Superior temporal gyrus (tissue), 1 donor: ENCODE measurements at regions not wholly inside any gene's neighbourhood (a gene's known extent, or its start where the extent isn't known, plus 50 kb on each side); places are given as distances from the start of the nearest gene placed in this dataset.
"Not testable (repeated sequence)": the region's sequence is repeated elsewhere in the genome, so short reads cannot be mapped to it uniquely, and the experiment has no call there.

Experiments
- DNase-seq: peaks from one replicate; pipeline ENCODE4 v3.0.0-alpha.2; 2016; ENCODE audit errors: extremely low spot score

DNA sequence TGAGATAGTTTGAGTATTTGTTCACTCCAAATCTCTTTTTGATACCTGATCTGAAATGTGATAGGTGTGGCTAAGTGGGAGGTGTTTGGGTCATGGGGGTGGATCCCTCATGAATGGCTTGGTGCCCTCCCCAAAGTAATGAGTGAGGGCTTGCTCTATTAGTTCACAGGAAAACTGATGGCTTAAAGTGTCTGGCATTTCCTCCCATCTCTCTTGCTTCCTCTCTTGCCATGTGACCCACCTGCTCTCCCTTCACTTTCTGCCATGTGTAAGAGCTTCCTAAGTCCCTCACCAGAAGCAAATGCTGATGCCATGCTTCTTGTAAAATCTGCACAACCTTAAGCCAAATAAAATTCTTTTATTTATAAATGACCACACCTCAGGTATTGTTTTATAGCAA is 61.1 kb downstream of the MAD2L1 start:
- no peak for DNase-seq

DNA sequence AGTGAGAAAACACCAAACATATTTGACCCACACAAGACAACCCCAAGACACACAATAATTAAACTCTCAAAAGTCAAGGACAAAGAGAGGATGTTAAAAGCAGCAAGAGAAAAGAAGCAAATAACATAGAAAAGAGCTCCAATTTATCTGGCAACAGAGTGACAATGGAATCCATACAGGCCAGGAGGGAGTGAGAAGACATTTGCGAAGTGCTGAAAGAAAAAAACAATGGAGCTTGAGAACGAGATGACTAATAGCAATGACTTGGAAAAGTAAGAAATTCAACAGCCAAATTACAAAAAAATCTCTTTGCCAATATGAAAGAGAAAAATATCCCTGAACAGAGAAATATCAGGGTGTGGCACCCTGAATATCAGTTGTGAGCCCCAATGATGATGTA is 61.6 kb downstream of the MAD2L1 start:
- DNase-seq = no peak

DNA sequence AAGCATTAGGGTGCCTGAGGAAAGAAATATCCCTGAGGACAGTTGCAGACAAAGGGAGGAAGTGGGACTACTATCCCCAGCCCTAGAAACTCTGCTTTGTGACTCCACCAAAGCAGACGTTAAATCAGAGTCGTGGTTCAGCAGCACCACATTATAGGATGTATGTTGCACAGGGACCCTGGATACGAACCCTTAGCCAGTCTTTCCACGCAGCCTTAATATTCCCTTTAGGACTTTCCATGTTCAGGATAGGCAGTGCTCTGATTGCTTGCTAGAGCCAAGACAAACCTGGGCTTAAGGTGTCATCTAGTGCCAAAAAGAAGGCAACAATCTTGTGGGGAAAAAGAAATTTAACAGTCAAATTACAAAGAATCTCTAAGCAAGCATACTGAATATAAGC is 62.6 kb downstream of the MAD2L1 start:
- no peak for DNase-seq

DNA sequence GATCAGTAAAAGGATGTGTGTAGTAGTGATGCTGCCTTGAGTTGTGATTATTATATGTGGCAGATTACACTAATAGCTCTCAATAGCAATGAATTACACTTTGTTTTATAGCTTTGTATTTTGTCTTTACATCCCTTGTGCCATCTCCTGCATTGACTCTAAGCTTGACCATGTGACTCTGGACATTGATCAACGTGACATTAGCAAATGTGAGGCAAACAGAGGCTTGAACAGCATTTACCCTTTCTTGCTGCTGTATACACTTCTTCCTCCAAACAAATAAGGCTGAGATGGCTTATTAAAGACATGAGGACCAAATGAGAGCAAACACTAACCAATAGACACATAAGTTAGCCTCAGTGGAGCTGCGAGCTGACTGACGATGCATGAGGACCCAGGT is 63.5 kb downstream of the MAD2L1 start:
- no peak for DNase-seq

DNA sequence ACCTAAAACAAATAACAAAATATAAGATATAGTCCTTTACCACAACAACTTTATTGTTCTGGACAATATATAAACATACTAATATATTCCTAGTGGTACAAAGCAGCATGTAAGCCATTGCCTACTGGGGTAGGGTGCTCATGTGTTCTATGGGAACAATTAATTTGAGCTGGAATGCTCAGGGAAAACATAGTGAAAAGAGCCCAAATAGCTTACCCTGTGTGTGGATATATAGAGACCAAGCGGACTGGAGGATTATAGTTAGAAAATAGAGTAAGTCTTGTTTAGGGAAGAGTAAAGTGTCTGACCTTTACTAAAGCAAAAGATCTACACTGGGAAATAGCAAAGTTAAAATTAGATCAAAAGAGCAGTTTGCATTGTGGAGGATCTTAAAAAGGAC is 64.8 kb downstream of the MAD2L1 start:
- DNase-seq = no peak

DNA sequence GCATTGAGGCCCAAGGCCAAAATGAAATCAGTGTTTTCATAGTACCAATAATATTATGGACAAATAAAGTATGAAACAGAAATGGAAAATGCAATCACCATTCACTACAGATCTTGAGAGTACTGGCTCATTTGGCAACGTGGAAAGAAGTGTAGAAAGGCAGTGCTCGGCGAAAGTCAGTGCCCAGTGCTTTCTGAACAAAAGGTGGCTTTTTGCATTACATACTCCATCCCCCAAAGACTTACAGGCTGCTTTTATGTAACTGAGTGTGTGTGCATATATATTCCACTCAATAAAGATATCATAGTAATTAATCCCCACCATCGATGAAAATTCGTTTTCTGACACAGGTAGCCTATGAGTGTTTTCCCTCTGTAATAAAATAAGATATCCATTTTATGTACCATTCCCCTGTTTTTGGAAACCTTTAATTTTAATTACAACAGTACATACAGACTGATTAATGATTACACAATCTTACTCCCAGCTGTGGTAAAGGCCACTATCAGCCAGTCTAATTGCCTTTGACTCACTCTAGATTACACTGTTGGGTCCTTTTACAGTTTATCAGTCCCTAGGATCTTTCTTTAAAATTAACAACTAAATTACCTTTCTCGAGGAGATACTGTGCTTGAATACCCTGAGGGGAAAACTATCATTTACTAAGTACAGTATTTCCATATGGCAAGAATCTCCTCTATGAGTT is 65.9 kb downstream of the MAD2L1 start:
- DNase-seq = no peak

DNA sequence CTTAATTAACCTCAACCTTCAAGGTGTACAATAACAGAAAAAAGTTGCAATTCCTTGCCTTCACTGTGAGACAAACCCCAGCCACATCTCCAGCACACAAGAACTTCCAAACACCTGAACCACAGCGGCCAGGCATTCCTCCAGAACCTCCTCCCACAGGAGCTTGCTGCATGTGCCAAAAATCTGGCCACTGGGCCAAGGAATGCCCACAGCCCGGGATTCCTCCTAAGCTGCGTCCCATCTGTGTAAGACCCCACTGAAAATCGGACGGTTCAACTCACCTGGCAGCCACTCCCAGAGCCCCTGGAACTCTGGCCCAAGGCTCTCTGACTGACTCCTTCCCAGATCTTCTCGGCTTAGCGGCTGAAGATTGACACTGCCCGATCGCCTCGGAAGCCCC is 70.6 kb downstream of the MAD2L1 start:
- not testable (repeated sequence) for DNase-seq

DNA sequence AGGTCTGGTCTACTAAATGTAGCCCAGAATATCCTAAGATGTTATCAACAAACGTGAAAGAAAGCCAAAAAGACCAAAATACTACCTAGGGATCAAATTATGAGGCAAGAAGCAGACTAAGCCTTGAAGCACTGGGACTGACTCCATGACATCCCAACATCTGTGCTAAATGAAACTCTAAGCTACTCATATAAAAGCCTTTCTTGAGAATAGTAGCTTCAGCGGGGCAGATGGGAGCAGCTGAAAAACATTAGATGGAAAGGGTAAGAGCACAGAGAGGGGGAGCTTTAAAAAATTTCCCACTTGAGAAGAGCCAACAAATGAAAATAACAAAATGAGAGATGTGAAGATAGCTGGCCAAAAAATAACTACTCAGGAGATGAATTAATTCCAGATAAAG is 81.7 kb downstream of the MAD2L1 start:
- no peak for DNase-seq

DNA sequence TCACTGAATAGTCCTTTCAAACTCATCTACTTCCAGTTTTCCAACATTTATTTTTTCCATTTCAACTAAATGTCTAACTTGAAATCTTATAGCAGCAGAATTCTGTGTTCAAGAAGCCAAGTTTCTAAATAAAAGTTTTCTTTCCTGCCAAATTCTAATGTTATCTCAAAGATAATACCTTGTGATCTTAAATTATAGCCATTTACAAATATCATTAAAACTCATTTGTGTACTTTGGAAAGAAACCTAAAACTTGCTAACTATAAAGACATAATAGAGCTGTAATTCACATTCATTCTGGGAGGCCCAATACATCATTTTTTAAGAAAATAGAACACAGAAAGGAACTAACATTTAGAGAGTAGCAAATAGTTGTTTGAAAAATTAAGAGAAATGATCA is 83.9 kb downstream of the MAD2L1 start:
- no peak for DNase-seq

DNA sequence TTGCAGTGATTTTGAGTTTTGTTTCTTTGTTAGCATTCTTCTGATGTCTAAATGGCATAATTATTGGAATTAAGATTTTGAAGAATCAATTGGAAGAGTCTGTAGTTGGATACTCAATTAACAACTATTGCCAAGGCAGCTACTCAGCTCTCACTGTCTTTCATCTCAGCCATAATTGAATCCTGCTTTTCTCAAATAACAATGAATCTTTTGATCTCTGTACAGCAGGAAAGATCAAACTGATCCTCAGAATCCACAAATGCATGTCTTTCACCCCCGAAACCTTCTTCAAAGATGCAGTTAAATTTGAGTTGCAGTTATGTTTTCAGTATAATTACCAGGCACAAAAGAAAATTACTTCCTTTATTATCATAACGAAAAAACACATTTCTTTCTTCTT is 86.2 kb downstream of the MAD2L1 start:
- no peak for DNase-seq

DNA sequence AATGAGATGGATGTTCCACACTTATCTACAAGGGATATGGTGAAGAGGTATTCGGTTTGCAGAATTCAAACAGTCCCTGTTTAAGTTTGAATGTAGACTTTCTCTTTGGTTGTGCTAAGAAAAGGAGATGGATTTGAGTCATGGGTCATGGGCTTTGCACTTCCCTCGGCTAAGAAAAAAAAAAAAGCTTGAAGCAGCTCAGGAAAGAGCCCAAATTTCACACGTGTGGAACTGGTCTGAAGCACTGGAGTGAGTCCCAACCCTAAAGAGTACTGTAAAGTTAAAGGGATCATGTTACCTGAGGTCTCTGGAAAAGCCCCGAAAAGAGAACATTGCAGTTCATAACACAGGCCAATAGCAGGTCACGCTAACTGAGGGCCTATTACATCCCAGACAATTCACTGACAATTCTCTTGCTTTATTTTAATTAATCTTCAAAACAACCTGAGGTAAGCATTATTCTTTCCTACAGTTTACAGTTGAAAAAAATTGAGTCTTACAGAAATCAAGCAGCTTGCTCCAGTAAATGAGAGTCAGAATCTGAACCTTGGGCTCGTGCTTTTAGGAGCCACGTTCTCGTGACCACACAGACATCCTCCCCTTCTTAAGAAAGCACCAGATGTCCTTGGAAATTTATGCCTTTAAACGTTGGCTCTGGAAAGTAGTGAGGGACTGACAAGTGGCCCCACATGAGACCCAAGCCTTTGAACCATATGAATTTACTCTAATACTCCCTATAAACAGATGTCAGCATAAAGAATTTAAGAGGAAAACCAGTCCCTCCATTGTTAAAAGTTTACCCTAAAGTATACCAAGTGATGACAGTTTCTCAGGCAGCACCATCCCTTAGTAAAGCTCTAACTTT is 89.3 kb downstream of the MAD2L1 start:
- DNase-seq = no peak

DNA sequence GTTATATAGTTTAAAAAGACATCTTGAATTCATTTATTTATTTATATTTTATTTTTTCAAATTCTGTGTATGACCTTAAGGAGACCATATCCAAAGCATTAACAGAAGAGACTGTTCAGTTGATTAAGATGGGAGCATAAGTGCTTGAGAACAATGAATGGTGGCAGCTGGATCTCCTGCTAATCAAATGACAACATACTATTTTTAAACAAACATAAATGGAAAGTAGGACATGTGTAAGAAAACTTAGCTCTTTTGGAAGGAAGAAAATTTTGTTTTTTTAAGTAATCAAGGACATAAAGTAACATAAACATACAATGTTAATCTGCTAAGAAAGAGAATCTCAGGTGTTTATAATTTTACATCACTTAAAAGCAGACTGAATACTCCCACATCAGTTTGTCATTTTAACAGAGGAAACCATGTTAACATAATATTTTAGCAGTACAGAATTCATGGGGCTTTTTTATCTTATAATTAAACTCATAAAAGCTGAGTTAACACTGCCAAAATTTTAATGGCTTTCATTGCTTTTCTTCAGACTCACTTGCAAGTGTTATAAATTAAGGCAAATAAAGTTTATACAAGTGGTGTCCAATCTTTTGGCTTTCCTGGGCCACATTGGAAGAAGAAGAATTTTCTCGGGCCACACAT is 95.1 kb downstream of the MAD2L1 start:
- DNase-seq = no peak

DNA sequence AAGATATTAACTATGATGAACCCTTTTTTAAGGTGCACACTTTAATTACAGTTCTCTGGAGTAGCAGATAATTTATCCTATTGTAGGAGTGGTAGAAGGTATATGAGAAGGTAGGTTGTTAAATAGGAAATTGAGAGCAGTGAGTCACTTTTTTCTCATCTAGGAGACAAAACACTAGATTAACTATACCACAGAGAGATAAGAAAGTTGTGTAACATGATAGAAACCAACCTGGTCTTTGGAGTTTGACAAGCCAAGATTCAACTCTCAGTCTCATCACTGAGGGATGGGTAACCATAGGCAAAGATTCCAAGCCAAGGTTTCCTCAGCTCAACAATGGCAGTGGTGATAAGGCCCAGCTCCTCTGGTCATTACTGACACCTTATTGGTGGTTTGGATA is 104.0 kb downstream of the MAD2L1 start:
- no peak for DNase-seq

DNA sequence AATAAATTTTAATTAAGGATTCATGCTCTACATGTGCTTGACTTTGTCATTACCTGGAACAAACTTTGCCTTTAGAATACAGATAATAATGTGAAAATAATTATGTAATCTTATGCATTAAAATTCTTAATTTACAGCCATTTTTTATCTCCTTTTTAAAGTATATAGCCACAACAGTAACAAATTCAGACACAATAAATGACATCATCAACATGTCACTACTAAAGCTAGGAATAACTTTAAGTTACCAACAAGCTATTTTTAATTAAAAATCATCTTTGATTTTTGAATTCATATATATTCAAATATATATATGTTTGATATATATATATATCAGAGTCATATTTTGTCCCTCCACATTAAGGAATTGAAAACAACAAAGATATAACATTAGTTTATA is 107.7 kb downstream of the MAD2L1 start:
- DNase-seq = no peak

DNA sequence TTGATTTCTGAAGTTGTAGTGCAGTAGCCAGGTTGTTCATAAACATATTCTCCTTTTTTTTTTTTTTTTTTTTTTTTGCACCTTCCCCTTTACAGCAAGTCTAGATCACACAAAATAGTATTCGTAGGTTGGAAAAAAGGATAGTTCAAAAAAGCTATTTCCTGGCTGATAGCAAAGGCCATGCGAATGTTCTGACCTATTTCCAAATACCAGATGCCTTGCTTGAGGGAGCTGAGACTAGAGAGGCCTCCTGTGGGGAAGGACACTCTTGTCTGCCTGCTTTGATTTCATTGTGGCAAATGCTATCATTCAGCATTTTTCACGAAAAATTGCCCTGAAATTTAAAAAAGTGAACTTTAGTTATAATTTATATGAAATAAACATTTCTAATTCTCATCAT is 111.4 kb downstream of the MAD2L1 start:
- DNase-seq = no peak

DNA sequence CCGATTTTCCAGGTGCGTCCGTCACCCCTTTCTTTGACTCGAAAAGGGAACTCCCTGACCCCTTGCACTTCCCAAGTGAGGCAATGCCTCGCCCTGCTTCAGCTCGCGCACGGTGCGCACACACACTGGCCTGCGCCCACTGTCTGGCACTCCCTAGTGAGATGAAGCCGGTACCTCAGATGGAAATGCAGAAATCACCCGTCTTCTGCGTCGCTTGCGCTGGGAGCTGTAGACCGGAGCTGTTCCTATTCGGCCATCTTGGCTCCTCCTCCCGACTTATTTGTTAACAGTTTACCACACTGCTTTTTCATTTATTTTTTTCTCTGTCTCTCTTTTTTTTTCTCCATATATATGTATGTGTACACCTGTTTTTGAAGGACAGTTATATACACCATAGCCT is 112.2 kb downstream of the MAD2L1 start:
- DNase-seq = not testable (repeated sequence)

DNA sequence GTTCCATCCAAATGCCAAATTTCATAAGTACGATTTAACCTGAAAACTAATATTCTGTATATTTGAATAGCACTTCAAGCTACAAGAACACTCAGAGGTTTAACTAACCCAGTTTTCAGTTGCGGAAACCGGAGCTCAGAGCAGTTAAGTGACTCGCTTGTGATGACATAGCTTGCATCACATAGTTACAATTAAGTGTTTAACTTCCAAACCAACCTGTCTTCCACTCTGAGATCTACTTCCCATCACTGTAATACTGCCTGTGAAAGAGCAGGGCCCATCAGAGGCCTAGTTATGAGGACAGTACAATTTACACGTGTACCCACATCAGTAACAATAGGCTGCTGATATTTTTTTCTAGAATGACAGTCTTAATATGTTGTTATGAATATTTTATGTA is 120.3 kb downstream of the MAD2L1 start:
- no peak for DNase-seq

DNA sequence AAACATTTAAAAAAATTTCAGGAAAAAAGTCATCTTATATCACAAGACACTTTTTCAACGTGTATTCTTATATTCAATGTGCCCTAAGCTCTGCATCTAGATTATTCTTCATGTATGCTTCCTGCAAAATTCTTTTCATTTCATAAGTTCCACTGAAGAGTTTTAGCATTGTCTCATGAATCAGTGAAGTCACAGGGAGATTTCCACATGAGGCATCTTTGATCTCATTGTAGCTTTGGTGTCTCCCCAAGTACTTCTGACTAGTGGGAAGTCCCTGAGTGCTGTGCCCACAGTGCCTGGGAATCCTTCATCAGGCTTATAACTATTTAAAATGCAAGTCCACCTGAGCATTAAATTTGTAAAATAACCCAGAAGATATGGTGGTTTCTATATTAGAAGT is 123.8 kb downstream of the MAD2L1 start:
- DNase-seq = no peak

DNA sequence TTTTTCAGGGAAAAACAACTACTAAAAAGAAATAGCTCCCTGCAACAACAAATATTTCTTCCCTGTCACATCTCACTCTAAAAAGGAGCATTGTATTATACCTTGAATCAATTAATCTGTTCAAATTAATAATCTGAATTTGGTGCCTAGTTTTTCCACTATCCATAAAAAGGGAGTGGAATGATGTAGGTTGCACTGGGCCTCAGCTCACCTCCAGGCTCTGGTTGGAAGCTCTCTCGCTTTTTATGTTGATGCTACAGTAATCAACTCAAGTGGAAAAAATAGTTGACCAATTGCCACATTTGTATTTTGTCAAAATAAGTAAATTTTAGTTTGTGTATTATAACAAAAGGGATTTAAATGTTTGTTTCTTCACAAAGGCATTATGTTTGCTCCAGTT is 126.1 kb downstream of the MAD2L1 start:
- no peak for DNase-seq

DNA sequence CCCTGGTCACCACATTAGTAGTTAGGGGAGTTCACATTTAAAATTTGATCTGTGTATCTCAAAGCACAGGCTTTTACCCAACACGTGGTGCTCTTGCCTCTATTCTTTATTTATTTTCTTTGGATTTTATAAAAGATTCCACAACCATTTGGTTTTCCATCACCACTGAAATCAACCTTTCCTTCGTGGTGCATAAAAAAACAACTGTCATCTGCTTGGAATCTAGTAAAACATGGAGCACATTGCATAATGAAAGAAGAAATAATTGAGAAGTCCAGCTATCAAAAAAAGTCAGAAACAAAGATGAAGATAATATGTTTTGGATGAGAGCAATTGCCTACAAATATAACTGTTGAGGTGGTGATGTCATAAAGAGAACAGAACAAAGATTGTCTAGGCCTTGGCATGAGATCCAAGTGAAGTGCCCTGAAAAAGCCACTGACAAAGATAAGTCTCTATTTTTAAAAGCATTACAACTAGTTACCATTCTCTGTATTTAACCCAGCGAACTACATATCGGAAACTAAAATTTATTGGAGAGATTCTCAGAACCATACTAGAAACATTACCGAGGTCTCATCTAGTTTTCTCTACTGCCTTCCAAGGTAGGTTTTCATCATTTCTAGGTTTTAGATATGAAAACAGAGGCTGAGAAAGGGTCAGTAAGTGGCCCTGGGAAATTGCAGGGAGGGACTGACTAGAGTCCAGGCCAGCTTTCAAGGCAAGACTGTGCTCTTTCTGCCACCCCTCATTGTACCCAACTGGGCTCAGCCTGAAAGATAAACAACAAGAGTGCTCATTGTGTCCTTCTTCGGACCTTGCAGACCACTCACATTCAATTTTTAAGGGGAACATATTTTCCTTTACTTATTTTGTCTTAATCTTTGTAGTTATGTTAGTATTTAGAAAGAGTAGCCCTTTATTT is 127.3 kb downstream of the MAD2L1 start:
- no peak for DNase-seq

DNA sequence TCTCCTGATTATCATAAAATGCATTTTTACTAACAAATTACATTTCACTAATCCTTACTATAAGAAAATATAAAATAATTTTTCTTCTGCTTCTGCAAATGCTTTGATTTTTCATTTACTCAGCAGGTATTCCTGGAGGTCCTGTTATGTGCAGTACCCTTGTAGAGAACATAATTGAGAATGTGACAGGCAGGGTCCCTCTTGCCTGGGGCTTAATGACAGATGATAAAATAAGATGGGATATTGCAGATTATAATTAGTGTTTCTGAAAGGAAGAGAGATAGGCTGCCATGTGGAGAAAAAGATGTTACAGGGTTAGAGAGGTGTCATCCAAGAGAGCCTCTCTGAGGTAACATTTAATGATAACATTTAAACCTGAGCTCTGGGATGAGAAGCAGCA is 128.9 kb downstream of the MAD2L1 start:
- no peak for DNase-seq

DNA sequence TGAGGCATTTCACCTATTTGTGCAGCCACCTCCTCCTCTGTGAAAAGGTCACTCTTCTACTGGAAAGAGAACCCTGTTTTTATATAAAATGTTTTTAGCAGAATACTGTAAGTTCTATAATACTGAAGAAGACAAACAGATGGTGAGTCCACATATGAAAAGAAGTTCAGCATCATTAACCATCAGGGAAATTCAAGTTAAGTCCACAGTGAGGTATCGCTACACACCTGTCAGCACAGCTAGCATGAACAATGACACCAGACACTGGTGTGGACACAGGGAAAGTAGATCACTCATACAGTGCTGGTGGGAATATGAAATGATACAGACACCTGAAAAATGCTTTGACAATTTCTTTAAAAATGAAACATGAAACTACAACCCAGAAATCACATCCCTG is 133.0 kb downstream of the MAD2L1 start:
- no peak for DNase-seq
